GM19025 (cell line): ENCODE measurements at regions not wholly inside any gene's neighbourhood (a gene's known extent, or its start where the extent isn't known, plus 50 kb on each side); places are given as distances from the start of the nearest gene placed in this dataset.

Source experiments
- ATAC-seq: cut with Tn5 transposase; IDR thresholded peaks from one replicate; pipeline ENCODE4 v1.9.1; 2021; ENCODE audit warnings: mild to moderate bottlenecking, low read depth, moderate library complexity; ENCODE audit not compliant: unreplicated experiment

- ATAC-seq: no peak
These were observed 86.8 kb downstream of the ZC3H11B start for GRCh38 chr1:219526074-219526473.

GRCh38 chr1:219523411-219523810 is 89.5 kb downstream of the ZC3H11B start:
- ATAC-seq: no peak

- ATAC-seq: no peak
These were observed 91.6 kb downstream of the ZC3H11B start for GRCh38 chr1:219521325-219521724.

- ATAC-seq: no peak
These were observed 92.7 kb downstream of the ZC3H11B start for GRCh38 chr1:219520241-219520640.

- ATAC-seq: no peak
These were observed 94.0 kb downstream of the ZC3H11B start for GRCh38 chr1:219518907-219519248.

GRCh38 chr1:219518168-219518906 is 94.6 kb downstream of the ZC3H11B start:
- ATAC-seq: no peak

GRCh38 chr1:219517031-219517430 is 95.9 kb downstream of the ZC3H11B start:
- ATAC-seq: no peak

GRCh38 chr1:219514728-219515127 is 98.2 kb downstream of the ZC3H11B start:
- ATAC-seq: no peak

- no peak for ATAC-seq
These were observed 105.5 kb downstream of the ZC3H11B start for GRCh38 chr1:219507437-219507836.

GRCh38 chr1:219506936-219507335 is 106.0 kb downstream of the ZC3H11B start:
- no peak for ATAC-seq

- ATAC-seq: no peak
These were observed 106.4 kb downstream of the ZC3H11B start for GRCh38 chr1:219506473-219506899.

GRCh38 chr1:219505886-219506285 is 107.0 kb downstream of the ZC3H11B start:
- ATAC-seq: no peak

GRCh38 chr1:219503604-219504003 is 109.3 kb downstream of the ZC3H11B start:
- ATAC-seq: no peak

- ATAC-seq: no peak
These were observed 112.5 kb downstream of the ZC3H11B start for GRCh38 chr1:219500327-219500897.

- no peak for ATAC-seq
These were observed 114.2 kb downstream of the ZC3H11B start for GRCh38 chr1:219498666-219499065.

- ATAC-seq: no peak
These were observed 117.0 kb downstream of the ZC3H11B start for GRCh38 chr1:219495737-219496408.

- ATAC-seq: no peak
These were observed 120.2 kb downstream of the ZC3H11B start for GRCh38 chr1:219492717-219493116.

- ATAC-seq: no peak
These were observed 122.3 kb downstream of the ZC3H11B start for GRCh38 chr1:219490566-219490965.

GRCh38 chr1:219489636-219490035 is 123.3 kb downstream of the ZC3H11B start:
- ATAC-seq: no peak

GRCh38 chr1:219488275-219488674 is 124.6 kb downstream of the ZC3H11B start:
- ATAC-seq: no peak

GRCh38 chr1:219483530-219483929 is 129.4 kb downstream of the ZC3H11B start:
- no peak for ATAC-seq

GRCh38 chr1:219480011-219480410 is 132.9 kb downstream of the ZC3H11B start:
- ATAC-seq: no peak
